Left hindlimb (tissue), 1 donor: ENCODE measurements at regions not wholly inside any gene's neighbourhood (a gene's known extent, or its start where the extent isn't known, plus 50 kb on each side); places are given as distances from the start of the nearest gene placed in this dataset.
"Not testable (repeated sequence)": the region's sequence is repeated elsewhere in the genome, so short reads cannot be mapped to it uniquely, and the experiment has no call there.

ENCODE experiments used
- DNase-seq: peaks from one replicate; pipeline ENCODE4 v3.0.0-alpha.2; 2018

DNA sequence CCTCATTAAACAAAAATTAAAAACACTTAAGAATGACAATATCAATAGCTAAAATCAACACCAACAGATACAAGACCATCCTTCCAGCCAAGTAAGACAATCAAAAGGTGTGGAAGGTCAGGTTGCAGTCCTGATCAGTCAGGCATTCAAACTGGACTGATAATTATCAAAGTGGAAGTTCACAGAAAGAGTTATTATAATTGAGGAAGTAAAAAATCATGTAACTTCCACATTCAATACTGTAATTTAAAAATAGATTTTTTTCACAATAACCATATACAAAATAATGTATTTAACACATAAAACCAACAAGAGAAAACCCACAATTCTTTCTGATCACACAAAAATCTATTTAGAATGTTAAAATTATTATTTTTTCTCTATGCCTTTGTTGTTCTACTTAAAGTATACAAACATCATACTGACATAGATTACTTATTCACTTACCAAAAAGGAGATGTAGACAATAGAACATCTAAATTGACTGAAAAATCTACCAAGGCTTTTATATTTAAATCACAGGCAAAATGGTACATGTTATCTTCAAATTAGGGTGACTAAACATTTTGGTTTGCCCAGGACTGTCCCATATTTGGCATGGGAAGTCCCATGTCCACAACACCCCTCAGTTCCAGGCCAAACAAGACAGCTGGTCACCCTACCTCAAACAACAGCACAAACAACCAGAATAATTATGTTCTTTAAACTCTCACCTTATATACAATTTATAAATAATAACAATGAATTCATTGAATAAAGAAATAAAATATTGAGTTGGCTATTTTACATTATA is 142.5 kb upstream of the SLC24A2 start:
- DNase-seq, result no peak

- DNase-seq, result no peak
Observed at GRCh38 chr9:19927560-19927959, 138.7 kb upstream of the SLC24A2 start.

- DNase-seq, result no peak
Observed at GRCh38 chr9:19926774-19927173, 137.9 kb upstream of the SLC24A2 start.

- peak; percentile 82 for DNase-seq
Observed at GRCh38 chr9:19925674-19926503, 137.1 kb upstream of the SLC24A2 start.

GRCh38 chr9:19924080-19924479 is 135.2 kb upstream of the SLC24A2 start:
- no peak for DNase-seq

- no peak for DNase-seq
Observed at GRCh38 chr9:19922476-19923118, 133.8 kb upstream of the SLC24A2 start.

GRCh38 chr9:19920401-19920800 is 131.6 kb upstream of the SLC24A2 start:
- no peak for DNase-seq

DNA sequence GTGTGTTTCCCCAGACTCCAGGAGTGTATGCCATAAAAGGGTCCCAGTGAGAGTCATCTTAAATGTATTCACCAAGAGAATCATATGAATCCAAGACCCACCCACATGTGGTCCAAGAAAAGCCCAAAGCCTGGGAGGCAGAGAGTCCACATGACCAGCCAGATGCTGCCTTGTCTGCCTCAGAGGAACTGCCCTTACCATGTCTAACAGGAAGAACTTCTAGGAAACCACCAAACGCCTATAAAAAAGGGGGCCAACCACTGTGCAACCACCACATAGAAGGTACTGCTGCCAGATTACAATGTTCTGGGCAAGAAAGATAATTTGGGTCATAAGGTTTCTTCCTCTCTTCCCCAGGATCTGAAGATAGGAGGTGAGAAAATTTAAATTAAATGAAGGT is 129.8 kb upstream of the SLC24A2 start:
- no peak for DNase-seq

DNA sequence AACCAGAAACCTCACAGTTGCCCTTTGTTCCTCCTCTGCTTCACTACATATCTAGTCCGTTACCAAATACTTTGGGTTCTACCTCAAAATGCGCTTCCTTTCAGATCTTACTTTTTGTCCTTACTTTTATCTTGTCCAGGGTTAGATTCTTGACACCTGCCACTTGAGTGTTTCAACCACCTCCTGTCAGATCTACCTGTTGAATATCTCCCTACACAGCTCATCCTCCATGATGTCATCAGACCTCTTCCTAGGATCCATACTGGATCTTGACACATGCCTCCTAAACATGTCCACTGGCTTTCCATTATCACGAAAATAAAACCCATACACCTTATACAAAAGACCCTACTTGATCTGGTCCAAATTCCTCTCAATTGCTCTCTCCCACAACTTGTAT is 125.2 kb upstream of the SLC24A2 start:
- DNase-seq, result no peak

DNA sequence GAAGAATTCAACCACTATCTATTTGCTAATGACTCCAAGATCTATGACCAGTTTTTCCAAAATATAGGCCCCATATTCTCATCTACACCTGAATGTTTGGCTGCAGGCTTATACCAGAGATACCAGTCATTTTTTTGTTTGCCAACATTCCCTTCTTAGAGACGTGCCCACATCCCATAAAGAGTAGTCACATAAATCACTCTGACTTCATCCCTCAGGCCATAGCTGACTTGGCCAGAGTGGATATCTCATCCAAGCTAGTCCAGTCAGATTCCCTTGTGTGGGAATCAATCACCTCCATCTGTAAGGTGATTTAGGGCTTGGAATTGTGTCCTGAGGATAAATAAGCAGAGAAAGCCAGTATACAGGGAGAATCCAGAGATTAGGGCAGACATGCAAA is 124.3 kb upstream of the SLC24A2 start:
- DNase-seq, result no peak

- no peak for DNase-seq
Observed at GRCh38 chr9:19903076-19903475, 114.2 kb upstream of the SLC24A2 start.

DNA sequence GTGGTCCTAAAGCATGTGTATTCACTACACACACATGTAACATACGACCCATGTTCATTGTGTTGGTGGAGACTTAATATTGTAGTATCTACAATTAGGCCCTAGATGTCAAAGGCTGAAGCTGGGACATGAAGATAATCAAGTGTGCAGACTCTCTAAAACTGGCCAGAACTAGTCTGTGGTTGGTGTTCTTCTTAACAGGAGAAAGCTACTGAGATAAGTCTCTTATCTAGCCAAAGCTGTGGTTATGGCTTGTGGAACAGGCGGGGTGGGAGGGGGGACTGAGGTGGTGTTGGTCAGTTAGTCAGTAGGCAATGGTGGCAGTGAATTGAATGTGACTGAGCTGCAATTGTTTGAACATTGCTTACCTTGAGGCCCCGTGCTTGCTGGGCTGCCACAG is 112.7 kb upstream of the SLC24A2 start:
- no peak for DNase-seq

DNA sequence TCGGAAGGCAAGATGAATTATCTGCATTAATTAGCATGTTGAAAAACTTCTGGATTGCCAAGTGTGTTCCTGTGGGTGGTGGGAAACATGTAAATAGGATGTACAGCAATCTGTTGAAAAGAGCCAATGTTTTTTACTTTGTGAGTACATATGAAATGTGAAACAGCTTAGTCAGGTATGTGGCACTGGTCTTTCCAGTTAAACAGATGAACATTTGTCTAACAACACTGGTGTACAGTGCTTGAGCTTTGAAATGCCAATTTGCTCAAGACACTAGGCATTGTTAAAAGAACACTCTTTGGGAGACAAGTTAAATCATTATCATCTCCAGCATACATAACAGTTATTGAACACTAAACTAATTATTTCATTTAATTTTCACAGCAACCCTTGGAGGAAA is 107.3 kb upstream of the SLC24A2 start:
- DNase-seq, result no peak

- DNase-seq, result not testable (repeated sequence)
Observed at GRCh38 chr9:19895578-19895977, 106.7 kb upstream of the SLC24A2 start.

GRCh38 chr9:19895006-19895405 is 106.2 kb upstream of the SLC24A2 start:
- DNase-seq, result no peak

GRCh38 chr9:19885608-19886007 is 96.8 kb upstream of the SLC24A2 start:
- no peak for DNase-seq

DNA sequence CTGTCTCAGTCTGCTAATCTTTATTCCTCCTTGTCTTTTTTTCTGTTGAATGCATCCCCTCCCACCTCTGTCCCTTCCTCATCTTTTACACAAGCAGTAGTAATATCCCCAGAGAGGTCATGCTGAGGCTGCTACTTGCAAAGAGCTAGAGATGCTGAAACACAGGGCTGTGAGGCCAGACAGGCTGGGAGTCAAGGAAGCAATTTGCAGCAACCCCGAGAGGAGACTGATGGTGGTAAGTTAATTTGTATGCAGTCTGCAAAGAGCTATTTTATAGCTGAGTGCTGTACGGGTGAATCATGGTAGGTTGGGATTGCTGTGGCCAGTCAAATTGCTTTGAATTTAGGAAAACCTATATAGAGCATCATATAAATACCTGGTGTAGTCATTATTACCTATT is 90.2 kb upstream of the SLC24A2 start:
- DNase-seq, result no peak

DNA sequence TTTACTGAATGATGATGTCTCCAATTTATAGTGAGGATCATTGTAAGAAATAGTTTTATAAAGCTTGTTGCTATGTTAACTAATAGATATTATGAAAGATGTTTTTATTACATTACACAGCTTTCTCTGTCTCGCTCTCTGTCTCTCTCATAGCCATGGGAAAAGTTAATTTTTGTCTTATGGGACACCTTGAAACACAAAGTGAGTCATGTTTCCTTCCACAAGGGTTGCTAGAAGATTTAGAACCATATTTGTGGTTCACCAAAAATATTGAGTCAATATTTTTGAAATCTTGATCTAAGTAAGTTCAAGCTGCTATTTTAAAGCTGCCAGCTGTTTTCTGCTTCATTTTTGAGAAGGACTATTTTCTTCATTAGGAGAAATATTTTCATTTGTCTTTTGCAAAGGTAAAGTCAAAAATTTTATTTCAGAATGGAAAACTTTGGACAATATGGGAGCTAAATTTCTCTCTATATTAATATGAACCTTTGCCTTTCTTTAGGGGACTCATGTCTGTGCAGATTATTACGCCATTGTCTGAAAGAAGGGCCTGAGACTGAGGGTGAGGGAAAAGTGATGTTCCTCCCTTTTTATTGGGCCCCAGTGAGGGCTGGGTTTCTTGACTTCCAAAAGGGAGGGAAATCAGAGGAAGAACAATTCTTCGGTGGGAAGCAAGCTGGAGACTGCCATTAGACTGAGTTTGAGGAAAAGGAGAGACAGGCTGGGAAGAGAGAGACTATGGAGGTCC is 87.9 kb upstream of the SLC24A2 start:
- no peak for DNase-seq

DNA sequence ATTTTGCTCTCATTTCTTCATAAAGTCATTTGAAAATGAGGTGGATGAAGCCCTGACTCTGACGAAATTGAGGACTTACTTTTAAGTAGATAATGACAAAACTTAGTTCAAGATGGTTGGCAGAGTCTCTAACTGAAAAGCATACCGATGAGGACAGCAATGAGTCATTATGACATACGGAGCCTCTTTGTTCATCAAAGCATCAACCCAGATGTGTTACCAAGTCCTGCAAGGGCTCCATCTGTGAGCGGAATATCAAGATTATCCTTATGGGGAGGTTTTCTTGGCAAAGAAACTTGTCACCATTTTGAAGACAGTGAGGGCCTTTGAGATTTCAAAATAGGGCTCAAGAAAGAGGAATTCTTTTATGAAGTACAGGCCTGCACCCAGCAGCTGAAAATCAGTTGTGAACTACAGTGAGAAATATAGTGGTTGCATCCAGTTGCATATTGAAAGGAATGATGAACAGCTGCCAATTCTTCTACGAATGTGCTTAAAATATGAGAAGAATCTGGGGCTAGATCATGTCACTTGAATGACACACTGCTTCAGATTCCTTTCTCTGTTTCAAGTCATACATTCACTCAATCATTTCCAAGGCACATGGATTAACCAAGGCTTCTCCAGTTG is 86.6 kb upstream of the SLC24A2 start:
- no peak for DNase-seq

DNA sequence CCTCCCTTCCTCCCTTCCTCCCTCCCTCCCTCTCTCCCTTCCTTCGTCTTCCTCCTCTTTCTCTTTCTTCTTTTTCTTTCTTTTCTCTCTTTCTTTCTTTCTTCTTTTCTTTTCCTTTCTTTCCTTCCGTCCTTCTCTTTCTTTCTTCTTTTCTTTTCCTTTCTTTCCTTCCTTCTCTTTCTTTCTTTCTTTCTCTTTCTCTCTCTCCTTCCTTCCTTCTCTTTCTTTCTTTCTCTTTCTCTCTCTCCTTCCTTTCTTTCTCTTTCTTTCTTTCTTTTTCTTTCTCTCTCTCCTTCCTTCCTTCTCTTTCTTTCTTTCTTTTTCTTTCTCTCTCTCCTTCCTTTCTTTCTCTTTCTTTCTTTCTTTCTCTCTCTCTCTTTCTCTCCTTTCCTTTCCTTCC is 84.4 kb upstream of the SLC24A2 start:
- DNase-seq, result not testable (repeated sequence)

GRCh38 chr9:19870988-19871387 is 82.2 kb upstream of the SLC24A2 start:
- DNase-seq, result no peak

DNA sequence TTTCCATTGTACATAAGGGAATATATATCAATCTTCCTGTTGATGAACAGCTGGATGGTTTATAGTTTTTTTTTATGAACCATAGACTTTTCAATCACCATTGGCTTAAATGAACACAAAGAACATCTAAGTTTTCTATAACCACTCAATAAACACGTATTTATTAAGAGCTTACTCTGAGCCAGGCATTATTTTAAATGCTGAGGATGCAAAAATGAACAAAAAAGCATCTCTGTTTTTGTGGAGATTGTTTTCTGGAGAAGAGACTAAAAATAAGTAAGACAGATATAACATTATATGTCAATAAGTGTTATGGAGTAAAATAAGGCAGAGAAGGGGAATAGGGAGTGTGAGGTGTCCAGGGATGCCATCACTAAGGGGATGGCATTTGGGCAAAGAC is 52.1 kb upstream of the SLC24A2 start:
- no peak for DNase-seq
